A549 (cell line): ENCODE measurements at regions not wholly inside any gene's neighbourhood (a gene's known extent, or its start where the extent isn't known, plus 50 kb on each side); places are given as distances from the start of the nearest gene placed in this dataset.

Experiments
- BCL3 ChIP-seq: fragments of >200 bp; sonication (Bioruptor Twin); formaldehyde crosslinking; IDR thresholded peaks from 3 replicates; pipeline ENCODE4 v1.6.1; 2016
- CBX2 ChIP-seq: fragments of 200-600 bp; sonication (generic); IDR thresholded peaks from 2 replicates; pipeline ENCODE4 v1.6.1; 2016; ENCODE audit warnings: low read depth, mild to moderate bottlenecking, borderline replicate concordance
- CHD2 ChIP-seq: fragments of 150-350 bp; IDR thresholded peaks from 2 replicates; pipeline ENCODE4 v1.6.1; 2014; ENCODE audit warnings: low read length; ENCODE audit not compliant: partially characterized antibody
- CTCF ChIP-seq: fragments of >200 bp; sonication (Bioruptor Twin); formaldehyde crosslinking; IDR thresholded peaks from 3 replicates; pipeline ENCODE4 v1.5.1; 2016
- ESRRA ChIP-seq: fragments of 150-350 bp; IDR thresholded peaks from 2 replicates; pipeline ENCODE4 v1.6.1; 2014; ENCODE audit warnings: mild to moderate bottlenecking, low read length, borderline replicate concordance
- MAFK ChIP-seq: fragments of 450-650 bp; IDR thresholded peaks from 2 replicates; pipeline ENCODE4 v1.6.1; 2014; ENCODE audit not compliant: partially characterized antibody
- POLR2A ChIP-seq: IDR thresholded peaks from 2 replicates; pipeline ENCODE4 v1.6.1; 2012; ENCODE audit warnings: mild to moderate bottlenecking, low read length
- RAD21 ChIP-seq, 2 experiments: fragments of >200 bp in 1 of 2; sonication (Bioruptor Twin) in 1 of 2; formaldehyde crosslinking in 1 of 2; IDR thresholded peaks in 1 of 2; conservative IDR thresholded peaks in 1 of 2; 2 replicates in 1 of 2; 3 replicates in 1 of 2; pipeline ENCODE4 v1.6.1; 2012 to 2018; ENCODE audit warnings: inconsistent platforms in 1 of 2
- RCOR1 ChIP-seq: fragments of 150-350 bp; IDR thresholded peaks from 2 replicates; pipeline ENCODE4 v1.6.1; 2014; ENCODE audit warnings: antibody characterized with exemption, low read length, low read depth
- ZC3H11A ChIP-seq: fragments of 450-650 bp; IDR thresholded peaks from 2 replicates; pipeline ENCODE4 v1.6.1; 2014; ENCODE audit warnings: antibody characterized with exemption, mild to moderate bottlenecking

- no peak for TF ChIP-seq CTCF
- no peak for TF ChIP-seq CBX2
- no peak for TF ChIP-seq POLR2A
- TF ChIP-seq BCL3: no peak
- TF ChIP-seq RAD21 (conservative IDR thresholded peaks at IDR 0.05 in 1 of 2, IDR thresholded peaks at IDR 0.05 in 1 of 2): no peak
- no peak for TF ChIP-seq CHD2
- TF ChIP-seq ESRRA: no peak
- no peak for TF ChIP-seq MAFK
- TF ChIP-seq ZC3H11A: no peak
- TF ChIP-seq RCOR1: no peak
Observed at GRCh38 chr18:33828949-33829348, 250.9 kb downstream of the ASXL3 start.
